ENCODE measurements at regions not wholly inside any gene's neighbourhood (a gene's known extent, or its start where the extent isn't known, plus 50 kb on each side); places are given as distances from the start of the nearest gene placed in this dataset.

- Histone ChIP-seq H3K9me3 (no peaks in the 10 kb centered on the region), H3K4me1 (no peaks in the 10 kb centered on the region), H3K36me3 (no peaks in the 10 kb centered on the region), H3K4me3 (no peak overlapping the region), H3K27ac (no peak overlapping the region), H3K27me3 (no peaks in the 10 kb centered on the region)
- DNase-seq = no peak
- intact Hi-C loops (cut with DNase I; ENCODE audit: low total_unique reads) = no loop called here
- no peak for TF ChIP-seq POLR2A (IDR thresholded peaks at IDR 0.05)
- TF ChIP-seq CTCF (IDR thresholded peaks at IDR 0.05) = no peak
Measured at GRCh38 chr19:29302002-29302928, 89.3 kb upstream of the UQCRFS1 start.

- Histone ChIP-seq H3K9me3 (no peaks in the 10 kb centered on the region), H3K27me3 (no peaks in the 10 kb centered on the region), H3K27ac (no peak overlapping the region), H3K4me1 (no peaks in the 10 kb centered on the region), H3K4me3 (no peak overlapping the region), H3K36me3 (no peaks in the 10 kb centered on the region)
- intact Hi-C loops (cut with DNase I; ENCODE audit: low total_unique reads) = no loop called here
- no peak for TF ChIP-seq POLR2A (IDR thresholded peaks at IDR 0.05)
- no peak for TF ChIP-seq CTCF (IDR thresholded peaks at IDR 0.05)
- DNase-seq = no peak
Measured at GRCh38 chr19:29303069-29303718, 90.2 kb upstream of the UQCRFS1 start.

- no peaks in the 10 kb centered on the region for H3K27me3 ChIP-seq
- TF ChIP-seq POLR2A (IDR thresholded peaks at IDR 0.05) (no peak), CTCF (IDR thresholded peaks at IDR 0.05) (no peak)
- no peak overlapping the region for H3K4me3 ChIP-seq
- DNase-seq = no peak
- H3K9me3 ChIP-seq = no peaks in the 10 kb centered on the region
- no peaks in the 10 kb centered on the region for H3K4me1 ChIP-seq
- H3K36me3 ChIP-seq = no peaks in the 10 kb centered on the region
- no peak overlapping the region for H3K27ac ChIP-seq
- intact Hi-C loops (cut with DNase I; ENCODE audit: low total_unique reads) = no loop called here
Measured at GRCh38 chr19:29303719-29304090, 90.8 kb upstream of the UQCRFS1 start.

GRCh38 chr19:29305268-29305667 lies 92.3 kb upstream of the UQCRFS1 start:
- DNase-seq = no peak
- Histone ChIP-seq H3K4me3 (no peak overlapping the region), H3K27ac (no peak overlapping the region), H3K4me1 (no peaks in the 10 kb centered on the region), H3K9me3 (no peaks in the 10 kb centered on the region), H3K27me3 (no peaks in the 10 kb centered on the region), H3K36me3 (no peaks in the 10 kb centered on the region)
- TF ChIP-seq CTCF (IDR thresholded peaks at IDR 0.05) (no peak), POLR2A (IDR thresholded peaks at IDR 0.05) (no peak)
- intact Hi-C loops (cut with DNase I; ENCODE audit: low total_unique reads) = no loop called here

GRCh38 chr19:29308977-29309590 lies 96.1 kb upstream of the UQCRFS1 start:
- Histone ChIP-seq H3K9me3 (no peaks in the 10 kb centered on the region), H3K36me3 (no peaks in the 10 kb centered on the region), H3K4me3 (no peak overlapping the region), H3K27ac (no peak overlapping the region), H3K4me1 (no peaks in the 10 kb centered on the region), H3K27me3 (no peaks in the 10 kb centered on the region)
- DNase-seq = no peak
- intact Hi-C loops (cut with DNase I; ENCODE audit: low total_unique reads) = no loop called here
- TF ChIP-seq CTCF (IDR thresholded peaks at IDR 0.05) (no peak), POLR2A (IDR thresholded peaks at IDR 0.05) (no peak)
